ENCODE measurements at regions not wholly inside any gene's neighbourhood (a gene's known extent, or its start where the extent isn't known, plus 50 kb on each side); places are given as distances from the start of the nearest gene placed in this dataset.

DNA sequence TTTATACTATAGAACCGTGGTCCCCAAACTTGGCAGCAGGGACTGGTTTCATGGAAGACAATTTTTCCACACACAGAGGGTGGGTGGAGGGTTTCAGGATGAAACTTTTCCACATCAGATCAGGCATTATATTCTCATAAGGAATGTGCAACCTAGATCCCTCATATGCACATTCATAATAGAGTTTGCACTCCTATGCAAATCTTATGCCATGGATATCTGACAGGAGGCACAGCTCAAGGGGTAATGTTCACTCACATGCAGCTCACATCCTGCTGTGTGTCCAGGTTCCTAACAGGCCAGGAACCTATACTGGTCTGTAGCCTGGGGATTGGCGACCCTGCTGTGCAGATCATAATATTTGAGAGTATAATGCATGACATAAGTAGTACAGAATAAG is 1802.2 kb upstream of the ACO1 start:
- DNase-seq (ENCODE audit: extremely low read depth in 1 of 4, low spot score in 3 of 4), result no peak
- no TSS peak for BruUV-seq (replicated peaks)
- POLR2A ChIA-PET, result no interaction called here
- H4K20me1 ChIP-seq (replicated peaks; ENCODE audit: control insufficient read depth, insufficient read depth, low read length), result no peaks in the 10 kb centered on the region
- H2AFZ ChIP-seq (ENCODE audit: low read depth, low read length), result no peak overlapping the region
- CTCF ChIA-PET (ENCODE audit: low intra/inter-chr PET ratio), result no interaction called here
- no peak overlapping the region for H3K27ac ChIP-seq (ENCODE audit: extremely low read depth, low read depth, low read length)
- no peaks in the 10 kb centered on the region for H3K4me1 ChIP-seq (replicated peaks in 1 of 2; ENCODE audit: control insufficient read depth in 2 of 2, insufficient read depth in 2 of 2, low read length in 2 of 2)
- TF ChIP-seq EWSR1 (IDR thresholded peaks at IDR 0.05; ENCODE audit: borderline replicate concordance, low read depth, partially characterized antibody), result no peak
- TF ChIP-seq POLR2B (IDR thresholded peaks at IDR 0.05; ENCODE audit: low read depth, partially characterized antibody), result no peak
- no peak for TF ChIP-seq ZNF239 (CRISPR knock-in tag; IDR thresholded peaks at IDR 0.05)
- no peak for TF ChIP-seq ZNF639 (CRISPR knock-in tag; conservative IDR thresholded peaks at IDR 0.05 in 1 of 2, IDR thresholded peaks at IDR 0.05 in 1 of 2)
- TF ChIP-seq KLF1 (tag; IDR thresholded peaks at IDR 0.05), result no peak
- TF ChIP-seq CREB1 (IDR thresholded peaks at IDR 0.05), result no peak
- no peak for TF ChIP-seq CREB1 (CRISPR knock-in tag; IDR thresholded peaks at IDR 0.05)
- no peak for TF ChIP-seq RBM25 (IDR thresholded peaks at IDR 0.05; ENCODE audit: low read depth, low read length, severe bottlenecking)
- TF ChIP-seq, protein P1, sequence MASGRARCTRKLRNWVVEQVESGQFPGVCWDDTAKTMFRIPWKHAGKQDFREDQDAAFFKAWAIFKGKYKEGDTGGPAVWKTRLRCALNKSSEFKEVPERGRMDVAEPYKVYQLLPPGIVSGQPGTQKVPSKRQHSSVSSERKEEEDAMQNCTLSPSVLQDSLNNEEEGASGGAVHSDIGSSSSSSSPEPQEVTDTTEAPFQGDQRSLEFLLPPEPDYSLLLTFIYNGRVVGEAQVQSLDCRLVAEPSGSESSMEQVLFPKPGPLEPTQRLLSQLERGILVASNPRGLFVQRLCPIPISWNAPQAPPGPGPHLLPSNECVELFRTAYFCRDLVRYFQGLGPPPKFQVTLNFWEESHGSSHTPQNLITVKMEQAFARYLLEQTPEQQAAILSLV (tag; IDR thresholded peaks at IDR 0.05), result no peak
- TF ChIP-seq FUS (optimal IDR thresholded peaks at IDR 0.05; ENCODE audit: low read depth, low read length), result no peak
- no peak for TF ChIP-seq FOXM1 (IDR thresholded peaks at IDR 0.05; ENCODE audit: low read depth)
- TF ChIP-seq FOXM1 (CRISPR knock-in tag; IDR thresholded peaks at IDR 0.05; ENCODE audit: low read depth), result no peak
- TF ChIP-seq SP1 (CRISPR knock-in tag; IDR thresholded peaks at IDR 0.05), result no peak
- no peak for TF ChIP-seq BMI1 (IDR thresholded peaks at IDR 0.05; ENCODE audit: low read length)
- no peak for TF ChIP-seq MCM5 (IDR thresholded peaks at IDR 0.05; ENCODE audit: low read depth)
- no peak for TF ChIP-seq CXXC5 (CRISPR knock-in tag; IDR thresholded peaks at IDR 0.05)
- no peak for TF ChIP-seq ZNF589 (CRISPR knock-in tag; IDR thresholded peaks at IDR 0.05; ENCODE audit: low read depth)
- TF ChIP-seq SLC30A9 (CRISPR knock-in tag; IDR thresholded peaks at IDR 0.05), result no peak
- TF ChIP-seq ZC3H4 (CRISPR knock-in tag; IDR thresholded peaks at IDR 0.05; ENCODE audit: borderline replicate concordance), result no peak
- no peak for TF ChIP-seq MEIS2 (IDR thresholded peaks at IDR 0.05; ENCODE audit: partially characterized antibody)
- no peak overlapping the region for H3K4me3 ChIP-seq
- H3K9ac ChIP-seq (ENCODE audit: insufficient read depth in 1 of 2, low read depth in 2 of 2, low read length in 2 of 2), result no peak overlapping the region
- no peak for ATAC-seq
- no peaks in the 10 kb centered on the region for H3K79me2 ChIP-seq (ENCODE audit: control insufficient read depth, insufficient read depth, low read length)
- no peaks in the 10 kb centered on the region for H3K36me3 ChIP-seq (ENCODE audit: control insufficient read depth, insufficient read depth, low read length)
- H3K27me3 ChIP-seq (ENCODE audit: control insufficient read depth in 2 of 2, insufficient read depth in 2 of 2, low read length in 2 of 2), result no peaks in the 10 kb centered on the region
- no peak for FAIRE-seq
- no peaks in the 10 kb centered on the region for H3K9me1 ChIP-seq (ENCODE audit: control insufficient read depth, insufficient read depth, low read length)
- WGBS (ENCODE audit: insufficient coverage, low coverage, missing lambda C conversion rate), result no CpG with 5 or more reads among the region's 2 CpGs
- H3K4me2 ChIP-seq (ENCODE audit: insufficient read depth, low read length), result no peak overlapping the region
- in situ Hi-C loops (cut with MboI) (no loop called here), intact Hi-C loops (cut with micrococcal nuclease) (no loop called here)
- no peaks in the 10 kb centered on the region for H3K9me3 ChIP-seq (replicated peaks; ENCODE audit: control insufficient read depth, insufficient read depth, low read depth, low read length)

Data from K562 (cell line).